Liver (tissue), 8 donors: ENCODE measurements at regions not wholly inside any gene's neighbourhood (a gene's known extent, or its start where the extent isn't known, plus 50 kb on each side); places are given as distances from the start of the nearest gene placed in this dataset.

Source experiments
- DNase-seq: peaks from one replicate; pipeline ENCODE4 v3.0.0-alpha.2; 2017; ENCODE audit warnings: low spot score
- H3K27ac ChIP-seq, 2 donors: one replicate each; pipeline ENCODE4 v1.7.0; 2013; ENCODE audit warnings: inconsistent platforms in 2 of 2, low read length in 2 of 2, control low read depth in 1 of 2, low read depth in 1 of 2, mild to moderate bottlenecking in 1 of 2
- H3K27me3 ChIP-seq, 4 donors: one replicate each; pipeline versions ENCODE4 v1.6.1 to v1.7.0; 2013; ENCODE audit warnings: low read length in 3 of 4, inconsistent platforms in 1 of 4, mild to moderate bottlenecking in 1 of 4, moderate library complexity in 1 of 4; ENCODE audit not compliant: control insufficient read depth in 4 of 4, insufficient read depth in 4 of 4
- H3K36me3 ChIP-seq, 4 donors: one replicate each; pipeline versions ENCODE4 v1.6.1 to v1.7.0; 2013; ENCODE audit warnings: low read length in 3 of 4, mild to moderate bottlenecking in 3 of 4, low read depth in 1 of 4, moderate library complexity in 1 of 4; ENCODE audit not compliant: control insufficient read depth in 4 of 4, insufficient read depth in 3 of 4
- H3K4me1 ChIP-seq, 4 donors: one replicate each; pipeline versions ENCODE4 v1.6.1 to v1.7.0; 2013; ENCODE audit warnings: low read length in 3 of 4, mild to moderate bottlenecking in 3 of 4, moderate library complexity in 1 of 4; ENCODE audit not compliant: control insufficient read depth in 4 of 4, insufficient read depth in 4 of 4
- H3K4me3 ChIP-seq, 3 donors: one replicate each; pipeline versions ENCODE4 v1.6.1 to v1.7.0; 2013; ENCODE audit warnings: low read length in 3 of 3, control low read depth in 1 of 3, low read depth in 1 of 3, mild to moderate bottlenecking in 1 of 3
- H3K9ac ChIP-seq, 2 donors: one replicate each; pipeline ENCODE4 v1.7.0; 2013; ENCODE audit warnings: low read length in 2 of 2, mild to moderate bottlenecking in 2 of 2, moderate library complexity in 2 of 2, control low read depth in 1 of 2, low read depth in 1 of 2
- H3K9me3 ChIP-seq, 4 donors: one replicate each; pipeline versions ENCODE4 v1.6.1 to v1.7.0; 2013; ENCODE audit warnings: low read length in 3 of 4; ENCODE audit not compliant: control insufficient read depth in 4 of 4
- EGR1 ChIP-seq, 2 donors: IDR thresholded peaks; 2 replicates each; pipeline ENCODE4 v1.6.1; 2016 to 2018; ENCODE audit warnings: antibody characterized with exemption in 2 of 2, low read depth in 2 of 2
- FOXA1 ChIP-seq: IDR thresholded peaks from 2 replicates; pipeline ENCODE4 v1.6.1; 2016; ENCODE audit warnings: antibody characterized with exemption
- FOXA2 ChIP-seq: IDR thresholded peaks from 2 replicates; pipeline ENCODE4 v1.6.1; 2016; ENCODE audit warnings: antibody characterized with exemption
- GABPA ChIP-seq, 2 donors: IDR thresholded peaks in 1 of 2; conservative IDR thresholded peaks in 1 of 2; 2 replicates each; pipeline ENCODE4 v1.6.1; 2016; ENCODE audit warnings: antibody characterized with exemption in 2 of 2, mild to moderate bottlenecking in 1 of 2, moderate library complexity in 1 of 2
- HNF4A ChIP-seq, 2 donors: conservative IDR thresholded peaks; 2 replicates each; pipeline ENCODE4 v1.6.1; 2016; ENCODE audit warnings: antibody characterized with exemption in 2 of 2, mild to moderate bottlenecking in 2 of 2
- HNF4G ChIP-seq: IDR thresholded peaks from 2 replicates; pipeline ENCODE4 v1.6.1; 2016; ENCODE audit warnings: antibody characterized with exemption
- JUND ChIP-seq, 2 donors: IDR thresholded peaks; 2 replicates each; pipeline ENCODE4 v1.6.1; 2016; ENCODE audit warnings: antibody characterized with exemption in 2 of 2
- NR2F2 ChIP-seq: IDR thresholded peaks from 2 replicates; pipeline ENCODE4 v1.6.1; 2016; ENCODE audit warnings: antibody characterized with exemption
- RAD21 ChIP-seq, 2 donors: IDR thresholded peaks; 2 replicates each; pipeline ENCODE4 v1.6.1; 2016; ENCODE audit warnings: antibody characterized with exemption in 2 of 2, mild to moderate bottlenecking in 2 of 2
- RXRA ChIP-seq, 2 donors: IDR thresholded peaks; 2 replicates each; pipeline ENCODE4 v1.6.1; 2017 to 2018; ENCODE audit warnings: antibody characterized with exemption in 2 of 2, mild to moderate bottlenecking in 1 of 2
- SP1 ChIP-seq: IDR thresholded peaks from 2 replicates; pipeline ENCODE4 v1.6.1; 2018; ENCODE audit warnings: antibody characterized with exemption, mild to moderate bottlenecking
- TAF1 ChIP-seq: conservative IDR thresholded peaks from 2 replicates; pipeline ENCODE4 v1.6.1; 2016; ENCODE audit warnings: antibody characterized with exemption, mild to moderate bottlenecking
- YY1 ChIP-seq: IDR thresholded peaks from 2 replicates; pipeline ENCODE4 v1.6.1; 2016; ENCODE audit warnings: antibody characterized with exemption, mild to moderate bottlenecking
- WGBS: extraction: QIAGEN DNeasy Blood & Tissue Kit; methylation state at CpG from one replicate; pipeline ENCODE4 v1.1.7; 2013; 5-methylcytosine and 5-hydroxymethylcytosine counted together
- TF ChIP-seq, protein P1 (sequence below): IDR thresholded peaks from 2 replicates; pipeline ENCODE4 v1.6.1; 2016; ENCODE audit warnings: antibody characterized with exemption
- TF ChIP-seq, protein P2 (sequence below): IDR thresholded peaks from 2 replicates; pipeline ENCODE4 v1.6.1; 2016; ENCODE audit warnings: antibody characterized with exemption, mild to moderate bottlenecking
- TF ChIP-seq, protein P3 (sequence below): IDR thresholded peaks from 2 replicates; pipeline ENCODE4 v1.6.1; 2016; ENCODE audit warnings: antibody characterized with exemption
- TF ChIP-seq, protein P4 (sequence below): IDR thresholded peaks from 2 replicates; pipeline ENCODE4 v1.6.1; 2016; ENCODE audit warnings: antibody characterized with exemption
- TF ChIP-seq, protein P5 (sequence below): fragments of 150-350 bp; IDR thresholded peaks from 2 replicates; pipeline ENCODE4 v1.5.1; 2017; ENCODE audit warnings: improper control_type of control experiment, low read depth, low read length; ENCODE audit not compliant: missing input control
- donor health status: healthy.
- donor health status: healthy.
- donor health status: healthy.
- donor health status: healthy.
- donor health status: healthy.

DNA sequence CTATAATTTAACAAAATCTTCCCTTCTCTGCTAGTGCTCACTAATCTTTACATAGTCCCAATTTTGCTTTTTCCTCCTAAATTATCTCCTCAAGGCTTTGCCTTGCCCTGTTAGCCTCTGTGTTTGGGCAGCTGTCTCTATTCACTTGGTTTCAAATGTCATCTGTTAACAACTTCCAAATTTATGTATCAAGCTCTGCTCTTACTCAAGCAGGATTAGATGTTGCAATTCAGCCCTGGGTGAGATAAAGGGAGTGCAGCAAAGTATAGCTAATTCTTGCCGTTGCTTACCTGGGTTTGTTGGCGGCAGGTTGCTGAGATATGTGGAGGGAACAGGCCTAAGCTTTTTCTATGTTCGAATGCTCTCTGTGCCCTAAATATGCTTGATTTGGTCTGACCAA, 483.8 kb downstream of the DMAC1 start:
- 73% methylated on average over 3 of the region's 3 CpGs for WGBS
- no peak overlapping the region for H3K4me3 ChIP-seq
- H3K9me3 ChIP-seq: peaks cover 0 to 5% (median under 1%) of the 10 kb centered on the region in 4 donors
- no peak for TF ChIP-seq HNF4A (conservative IDR thresholded peaks at IDR 0.05)
- no peak for TF ChIP-seq GABPA (IDR thresholded peaks at IDR 0.05 in 1 of 2, conservative IDR thresholded peaks at IDR 0.05 in 1 of 2)
- TF ChIP-seq FOXA1: no peak
- no peak for TF ChIP-seq TAF1
- TF ChIP-seq, protein P1, sequence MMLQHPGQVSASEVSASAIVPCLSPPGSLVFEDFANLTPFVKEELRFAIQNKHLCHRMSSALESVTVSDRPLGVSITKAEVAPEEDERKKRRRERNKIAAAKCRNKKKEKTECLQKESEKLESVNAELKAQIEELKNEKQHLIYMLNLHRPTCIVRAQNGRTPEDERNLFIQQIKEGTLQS: no peak
- TF ChIP-seq, protein P2, sequence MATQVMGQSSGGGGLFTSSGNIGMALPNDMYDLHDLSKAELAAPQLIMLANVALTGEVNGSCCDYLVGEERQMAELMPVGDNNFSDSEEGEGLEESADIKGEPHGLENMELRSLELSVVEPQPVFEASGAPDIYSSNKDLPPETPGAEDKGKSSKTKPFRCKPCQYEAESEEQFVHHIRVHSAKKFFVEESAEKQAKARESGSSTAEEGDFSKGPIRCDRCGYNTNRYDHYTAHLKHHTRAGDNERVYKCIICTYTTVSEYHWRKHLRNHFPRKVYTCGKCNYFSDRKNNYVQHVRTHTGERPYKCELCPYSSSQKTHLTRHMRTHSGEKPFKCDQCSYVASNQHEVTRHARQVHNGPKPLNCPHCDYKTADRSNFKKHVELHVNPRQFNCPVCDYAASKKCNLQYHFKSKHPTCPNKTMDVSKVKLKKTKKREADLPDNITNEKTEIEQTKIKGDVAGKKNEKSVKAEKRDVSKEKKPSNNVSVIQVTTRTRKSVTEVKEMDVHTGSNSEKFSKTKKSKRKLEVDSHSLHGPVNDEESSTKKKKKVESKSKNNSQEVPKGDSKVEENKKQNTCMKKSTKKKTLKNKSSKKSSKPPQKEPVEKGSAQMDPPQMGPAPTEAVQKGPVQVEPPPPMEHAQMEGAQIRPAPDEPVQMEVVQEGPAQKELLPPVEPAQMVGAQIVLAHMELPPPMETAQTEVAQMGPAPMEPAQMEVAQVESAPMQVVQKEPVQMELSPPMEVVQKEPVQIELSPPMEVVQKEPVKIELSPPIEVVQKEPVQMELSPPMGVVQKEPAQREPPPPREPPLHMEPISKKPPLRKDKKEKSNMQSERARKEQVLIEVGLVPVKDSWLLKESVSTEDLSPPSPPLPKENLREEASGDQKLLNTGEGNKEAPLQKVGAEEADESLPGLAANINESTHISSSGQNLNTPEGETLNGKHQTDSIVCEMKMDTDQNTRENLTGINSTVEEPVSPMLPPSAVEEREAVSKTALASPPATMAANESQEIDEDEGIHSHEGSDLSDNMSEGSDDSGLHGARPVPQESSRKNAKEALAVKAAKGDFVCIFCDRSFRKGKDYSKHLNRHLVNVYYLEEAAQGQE: no peak
- no peak for TF ChIP-seq JUND (IDR thresholded peaks at IDR 0.05)
- TF ChIP-seq YY1: no peak
- TF ChIP-seq, protein P3, sequence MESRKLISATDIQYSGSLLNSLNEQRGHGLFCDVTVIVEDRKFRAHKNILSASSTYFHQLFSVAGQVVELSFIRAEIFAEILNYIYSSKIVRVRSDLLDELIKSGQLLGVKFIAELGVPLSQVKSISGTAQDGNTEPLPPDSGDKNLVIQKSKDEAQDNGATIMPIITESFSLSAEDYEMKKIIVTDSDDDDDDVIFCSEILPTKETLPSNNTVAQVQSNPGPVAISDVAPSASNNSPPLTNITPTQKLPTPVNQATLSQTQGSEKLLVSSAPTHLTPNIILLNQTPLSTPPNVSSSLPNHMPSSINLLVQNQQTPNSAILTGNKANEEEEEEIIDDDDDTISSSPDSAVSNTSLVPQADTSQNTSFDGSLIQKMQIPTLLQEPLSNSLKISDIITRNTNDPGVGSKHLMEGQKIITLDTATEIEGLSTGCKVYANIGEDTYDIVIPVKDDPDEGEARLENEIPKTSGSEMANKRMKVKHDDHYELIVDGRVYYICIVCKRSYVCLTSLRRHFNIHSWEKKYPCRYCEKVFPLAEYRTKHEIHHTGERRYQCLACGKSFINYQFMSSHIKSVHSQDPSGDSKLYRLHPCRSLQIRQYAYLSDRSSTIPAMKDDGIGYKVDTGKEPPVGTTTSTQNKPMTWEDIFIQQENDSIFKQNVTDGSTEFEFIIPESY: no peak
- no peak for TF ChIP-seq RXRA (IDR thresholded peaks at IDR 0.05)
- no peak for TF ChIP-seq HNF4G
- no peak for TF ChIP-seq SP1
- TF ChIP-seq, protein P4, sequence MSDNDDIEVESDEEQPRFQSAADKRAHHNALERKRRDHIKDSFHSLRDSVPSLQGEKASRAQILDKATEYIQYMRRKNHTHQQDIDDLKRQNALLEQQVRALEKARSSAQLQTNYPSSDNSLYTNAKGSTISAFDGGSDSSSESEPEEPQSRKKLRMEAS: no peak
- TF ChIP-seq RAD21 (IDR thresholded peaks at IDR 0.05): no peak
- TF ChIP-seq, protein P5, sequence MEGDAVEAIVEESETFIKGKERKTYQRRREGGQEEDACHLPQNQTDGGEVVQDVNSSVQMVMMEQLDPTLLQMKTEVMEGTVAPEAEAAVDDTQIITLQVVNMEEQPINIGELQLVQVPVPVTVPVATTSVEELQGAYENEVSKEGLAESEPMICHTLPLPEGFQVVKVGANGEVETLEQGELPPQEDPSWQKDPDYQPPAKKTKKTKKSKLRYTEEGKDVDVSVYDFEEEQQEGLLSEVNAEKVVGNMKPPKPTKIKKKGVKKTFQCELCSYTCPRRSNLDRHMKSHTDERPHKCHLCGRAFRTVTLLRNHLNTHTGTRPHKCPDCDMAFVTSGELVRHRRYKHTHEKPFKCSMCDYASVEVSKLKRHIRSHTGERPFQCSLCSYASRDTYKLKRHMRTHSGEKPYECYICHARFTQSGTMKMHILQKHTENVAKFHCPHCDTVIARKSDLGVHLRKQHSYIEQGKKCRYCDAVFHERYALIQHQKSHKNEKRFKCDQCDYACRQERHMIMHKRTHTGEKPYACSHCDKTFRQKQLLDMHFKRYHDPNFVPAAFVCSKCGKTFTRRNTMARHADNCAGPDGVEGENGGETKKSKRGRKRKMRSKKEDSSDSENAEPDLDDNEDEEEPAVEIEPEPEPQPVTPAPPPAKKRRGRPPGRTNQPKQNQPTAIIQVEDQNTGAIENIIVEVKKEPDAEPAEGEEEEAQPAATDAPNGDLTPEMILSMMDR: no peak
- no peak for TF ChIP-seq EGR1 (IDR thresholded peaks at IDR 0.05; ENCODE audit: low read depth in 2 of 2)
- no peak for TF ChIP-seq NR2F2
- TF ChIP-seq FOXA2: no peak
- no peaks in the 10 kb centered on the region for H3K4me1 ChIP-seq
- H3K27me3 ChIP-seq: no peaks in the 10 kb centered on the region
- H3K27ac ChIP-seq: no peak overlapping the region
- no peak overlapping the region for H3K9ac ChIP-seq
- H3K36me3 ChIP-seq: no peaks in the 10 kb centered on the region
- DNase-seq: no peak

DNA sequence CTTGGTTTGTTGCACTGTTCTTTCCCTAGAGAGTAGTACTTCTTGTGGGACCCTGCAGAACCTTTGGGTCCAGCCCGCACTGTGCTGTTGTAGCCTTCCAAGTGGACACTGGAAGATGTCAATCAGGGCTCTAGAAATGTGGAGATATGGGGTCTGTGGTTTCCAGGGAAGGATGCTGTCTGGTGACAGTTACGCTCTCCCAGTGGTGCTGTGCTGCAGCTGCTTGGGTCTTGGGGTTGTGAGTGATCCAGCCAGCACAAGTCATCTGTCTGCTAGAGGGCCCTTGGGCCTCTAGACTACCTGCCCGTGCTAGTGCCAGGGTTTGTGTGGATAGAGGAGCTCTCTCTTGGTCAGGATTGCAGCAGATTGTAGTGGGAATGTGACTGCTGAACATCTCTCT, 484.5 kb downstream of the DMAC1 start:
- no peaks in the 10 kb centered on the region for H3K27me3 ChIP-seq
- WGBS: 79% methylated on average over 3 of the region's 3 CpGs
- no peaks in the 10 kb centered on the region for H3K36me3 ChIP-seq
- peaks cover 0 to 8% (median 2%) of the 10 kb centered on the region in 4 donors for H3K9me3 ChIP-seq
- no peak overlapping the region for H3K27ac ChIP-seq
- no peak for DNase-seq
- no peaks in the 10 kb centered on the region for H3K4me1 ChIP-seq
- TF ChIP-seq RXRA (IDR thresholded peaks at IDR 0.05): no peak
- TF ChIP-seq, protein P2: no peak
- no peak for TF ChIP-seq GABPA (IDR thresholded peaks at IDR 0.05 in 1 of 2, conservative IDR thresholded peaks at IDR 0.05 in 1 of 2)
- no peak overlapping the region for H3K9ac ChIP-seq
- H3K4me3 ChIP-seq: no peak overlapping the region
